ENCODE measurements at regions not wholly inside any gene's neighbourhood (a gene's known extent, or its start where the extent isn't known, plus 50 kb on each side); places are given as distances from the start of the nearest gene placed in this dataset.

DNA sequence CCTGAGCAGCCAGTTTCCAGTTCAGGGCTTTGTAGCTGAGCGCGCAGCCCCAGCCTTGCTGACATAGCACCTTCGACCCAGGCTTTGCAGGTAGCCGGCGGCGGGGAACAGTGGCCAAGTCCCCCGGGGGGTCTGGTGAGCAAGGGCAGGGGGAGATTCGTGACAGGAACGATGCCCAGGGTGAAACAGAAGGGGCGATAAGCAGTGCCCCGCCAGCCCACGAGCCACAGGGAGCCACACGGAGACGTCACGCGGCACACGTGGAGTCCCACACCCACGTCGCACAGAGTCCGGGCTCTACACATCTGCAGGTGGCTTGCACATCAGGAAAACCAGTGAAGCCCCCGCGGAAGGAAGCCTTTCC, 127.2 kb downstream of the SOX1 start:
- no peak overlapping the region for H3K4me2 ChIP-seq (ENCODE audit: insufficient read depth, low read length)
- dilution Hi-C loops (cut with MboI; ENCODE audit: extremely low pct_ligation_motif_present, low sequenced_read_pairs): no loop called here
- no peak overlapping the region for H3K9ac ChIP-seq (replicated peaks; ENCODE audit: extremely low read depth, insufficient read depth, low read length)
- TF ChIP-seq JUN (IDR thresholded peaks at IDR 0.05; ENCODE audit: borderline replicate concordance, insufficient read depth, insufficient read length, low read depth) (no peak), EZH2 (IDR thresholded peaks at IDR 0.05; ENCODE audit: borderline replicate concordance, low read depth, low read length, severe bottlenecking) (no peak), CTCF (IDR thresholded peaks at IDR 0.05; ENCODE audit: extremely low read depth in 1 of 2, insufficient read depth in 1 of 2, low read depth in 1 of 2, low read length in 2 of 2) (no peak), POLR2A (IDR thresholded peaks at IDR 0.05; ENCODE audit: low read depth, low read length) (no peak), MYC (IDR thresholded peaks at IDR 0.05; ENCODE audit: low read depth, low read length) (no peak), FOS (IDR thresholded peaks at IDR 0.05; ENCODE audit: borderline replicate concordance, insufficient read depth, low read length) (no peak), GATA2 (IDR thresholded peaks at IDR 0.05; ENCODE audit: insufficient read depth, insufficient read length, low read depth, low read length) (no peak), MAX (IDR thresholded peaks at IDR 0.05; ENCODE audit: insufficient read depth, insufficient read length) (no peak), POLR2AphosphoS5 (IDR thresholded peaks at IDR 0.05; ENCODE audit: insufficient read depth, low read depth, low read length) (no peak)
- DNase-seq (ENCODE audit: low read depth, low spot score) (no peak), FAIRE-seq (no peak)
- H3K27me3 ChIP-seq (ENCODE audit: control insufficient read depth in 2 of 2, insufficient read depth in 2 of 2, low read length in 2 of 2): no peaks in the 10 kb centered on the region
- H3K9me1 ChIP-seq (replicated peaks; ENCODE audit: control insufficient read depth, extremely low read depth, insufficient read depth, low read length): no peaks in the 10 kb centered on the region
- intact Hi-C loops (cut with micrococcal nuclease): no loop called here
- ChIA-PET CTCF (no interaction called here), POLR2A (no interaction called here)
- H3K4me1 ChIP-seq (ENCODE audit: control insufficient read depth, extremely low read depth, insufficient read depth, low read length): no peaks in the 10 kb centered on the region
- H3K79me2 ChIP-seq (ENCODE audit: control insufficient read depth, insufficient read depth, low read length): no peaks in the 10 kb centered on the region
- no peaks in the 10 kb centered on the region for H4K20me1 ChIP-seq (replicated peaks; ENCODE audit: control insufficient read depth, extremely low read depth, insufficient read depth, low read length)
- H3K4me3 ChIP-seq (replicated peaks in 1 of 3; ENCODE audit: insufficient read depth in 1 of 3, low read depth in 1 of 3, low read length in 3 of 3): no peak overlapping the region
- H3K36me3 ChIP-seq (ENCODE audit: control insufficient read depth in 2 of 2, extremely low read depth in 1 of 2, insufficient read depth in 2 of 2, low read length in 2 of 2): no peaks in the 10 kb centered on the region
- no peak overlapping the region for H3K27ac ChIP-seq (ENCODE audit: insufficient read depth, low read depth, low read length)
- BruUV-seq (replicated peaks): no TSS peak
- no peak overlapping the region for H2AFZ ChIP-seq (ENCODE audit: low read depth, low read length)
- H3K9me3 ChIP-seq (replicated peaks; ENCODE audit: control insufficient read depth, insufficient read depth, low read length): peaks cover 1% of the 10 kb centered on the region
